ENCODE measurements at regions not wholly inside any gene's neighbourhood (a gene's known extent, or its start where the extent isn't known, plus 50 kb on each side); places are given as distances from the start of the nearest gene placed in this dataset.
"Not testable (repeated sequence)": the region's sequence is repeated elsewhere in the genome, so short reads cannot be mapped to it uniquely, and the experiment has no call there.

DNA sequence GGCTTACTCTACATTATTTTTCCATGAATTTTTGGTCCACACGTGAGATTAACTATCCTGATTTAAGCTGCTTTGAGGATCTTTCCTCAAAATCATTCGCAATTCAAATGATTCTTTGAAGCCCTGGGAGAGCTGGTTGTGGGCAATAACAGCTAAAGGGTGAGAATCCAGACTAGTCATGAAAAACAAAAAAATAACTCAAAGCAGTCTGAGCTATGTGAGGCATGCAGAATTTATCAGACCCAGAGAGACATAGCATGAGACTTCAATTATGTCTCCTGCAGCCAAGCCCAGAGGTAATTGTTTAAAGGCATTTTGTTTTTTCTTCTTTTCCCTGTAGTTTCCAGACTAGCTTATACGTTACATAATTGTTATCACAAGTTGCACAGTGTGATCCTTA lies 517.3 kb upstream of the PTCHD4 start:
- Mint-ChIP-seq H3K9me3 (peaks cover 12 to 13% of the 10 kb centered on the region in 2 donors), H3K36me3 (no peaks in the 10 kb centered on the region), H3K27ac (no peak overlapping the region)
- DNase-seq (ENCODE audit: low spot score in 2 of 2) (no peak), ATAC-seq (no peak)

DNA sequence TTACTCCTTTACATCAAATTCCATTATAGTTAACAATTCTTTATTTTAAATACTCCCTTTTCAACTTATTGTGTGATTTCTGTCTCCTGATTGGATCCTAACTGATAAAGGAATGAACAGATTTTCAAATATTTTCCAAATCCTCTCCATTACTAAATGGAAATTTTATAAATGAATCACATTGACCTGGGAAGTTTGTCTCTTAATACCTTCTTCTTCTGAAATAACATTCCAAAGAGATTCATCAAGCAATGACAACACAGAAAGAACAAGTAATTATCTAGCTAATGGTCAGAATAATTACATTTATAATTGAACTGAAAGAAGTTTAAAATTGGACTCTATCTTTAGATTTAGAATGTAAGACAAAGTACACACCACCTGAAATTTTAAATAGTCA lies 515.4 kb upstream of the PTCHD4 start:
- Mint-ChIP-seq H3K36me3 (no peaks in the 10 kb centered on the region), H3K9me3 (peaks cover 10 to 12% of the 10 kb centered on the region in 2 donors), H3K27ac (no peak overlapping the region)
- ATAC-seq = no peak
- DNase-seq (ENCODE audit: low spot score in 2 of 2) = no peak

DNA sequence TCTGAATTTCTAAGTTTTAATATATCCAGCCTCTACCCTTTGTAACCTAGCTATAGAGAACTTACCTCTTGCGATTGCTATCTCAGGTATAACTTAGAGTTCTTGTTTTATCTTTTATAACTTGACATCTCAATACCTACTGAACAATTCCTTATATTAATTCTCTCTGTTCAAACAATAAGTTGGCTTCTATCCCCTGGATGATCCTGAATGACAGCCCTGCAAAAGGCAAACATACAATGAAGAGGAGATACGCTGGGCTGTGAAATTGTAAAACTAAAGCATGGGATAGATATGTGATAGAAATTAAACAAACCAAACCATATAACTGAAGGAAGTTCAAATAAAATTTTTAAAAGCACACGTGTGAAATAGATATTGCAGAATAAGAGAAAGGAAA lies 513.6 kb upstream of the PTCHD4 start:
- no peaks in the 10 kb centered on the region for H3K36me3 Mint-ChIP-seq
- no peak overlapping the region for H3K27ac Mint-ChIP-seq
- peaks cover 5 to 6% of the 10 kb centered on the region in 2 donors for H3K9me3 Mint-ChIP-seq
- ATAC-seq = no peak
- no peak for DNase-seq (ENCODE audit: low spot score in 2 of 2)

DNA sequence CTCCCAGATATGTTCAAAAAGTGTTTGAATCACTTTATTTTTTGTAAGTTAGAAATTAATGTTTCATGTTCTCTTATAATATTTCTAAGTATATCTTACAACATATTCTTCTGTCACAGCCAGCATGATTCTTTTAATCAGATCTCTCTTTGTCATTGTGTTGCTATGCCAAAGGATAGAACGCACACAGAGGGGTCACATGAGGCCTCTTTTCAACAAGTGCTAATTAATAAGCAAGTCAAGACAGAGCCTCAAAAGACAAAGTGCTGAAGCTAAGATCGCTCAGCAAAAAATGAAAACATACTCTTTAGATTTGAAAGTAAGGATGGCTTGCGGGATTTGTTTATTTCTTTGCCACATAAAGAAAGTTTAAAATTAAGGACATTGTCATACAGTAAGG lies 508.8 kb upstream of the PTCHD4 start:
- peaks cover 3 to 4% of the 10 kb centered on the region in 2 donors for H3K9me3 Mint-ChIP-seq
- H3K27ac Mint-ChIP-seq = no peak overlapping the region
- DNase-seq (ENCODE audit: low spot score in 2 of 2) = no peak
- ATAC-seq = no peak
- no peaks in the 10 kb centered on the region for H3K36me3 Mint-ChIP-seq

DNA sequence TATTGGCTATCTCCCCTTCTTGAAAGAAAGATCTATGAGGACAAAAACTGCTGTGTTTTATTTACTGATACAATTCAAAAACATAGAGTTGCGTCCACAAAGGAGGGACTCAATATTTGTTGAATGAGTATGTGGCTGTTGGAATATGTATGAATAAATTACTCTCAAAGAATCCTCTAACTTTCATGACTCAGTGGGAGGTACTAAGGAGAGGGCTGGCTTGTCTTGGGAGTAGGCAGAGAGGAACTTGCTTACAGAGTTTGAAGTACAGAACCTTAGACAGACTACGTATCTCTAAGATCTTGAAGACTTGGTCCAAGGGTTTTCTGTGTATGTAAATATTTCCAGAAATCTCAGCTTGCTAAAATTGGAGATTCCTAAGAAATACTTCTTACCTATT lies 504.0 kb upstream of the PTCHD4 start:
- no peaks in the 10 kb centered on the region for H3K36me3 Mint-ChIP-seq
- DNase-seq (ENCODE audit: low spot score in 2 of 2) (no peak), ATAC-seq (no peak)
- peaks cover 7 to 15% of the 10 kb centered on the region in 2 donors for H3K9me3 Mint-ChIP-seq
- H3K27ac Mint-ChIP-seq = no peak overlapping the region

DNA sequence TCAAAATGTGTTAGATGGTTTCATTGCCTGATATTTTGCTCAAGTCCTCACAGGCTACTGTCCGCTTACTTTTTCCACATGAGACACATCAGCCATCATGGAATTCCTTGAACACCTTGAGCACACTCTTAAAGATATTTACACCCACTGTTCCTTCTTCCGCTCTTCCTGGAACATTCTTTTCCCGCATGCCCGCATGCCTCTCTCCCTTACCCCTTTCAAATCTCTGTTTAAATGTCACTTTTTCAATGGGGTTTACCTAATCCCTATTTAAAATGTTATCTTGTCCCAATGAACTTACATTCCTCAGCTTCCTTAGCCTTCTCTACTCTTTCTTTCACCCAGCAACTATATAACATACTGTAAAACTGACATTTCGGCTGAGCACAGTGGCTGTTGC lies 503.3 kb upstream of the PTCHD4 start:
- ATAC-seq (no peak), DNase-seq (ENCODE audit: low spot score in 2 of 2) (no peak)
- H3K9me3 Mint-ChIP-seq = peaks cover 7 to 15% of the 10 kb centered on the region in 2 donors
- no peaks in the 10 kb centered on the region for H3K36me3 Mint-ChIP-seq
- no peak overlapping the region for H3K27ac Mint-ChIP-seq

DNA sequence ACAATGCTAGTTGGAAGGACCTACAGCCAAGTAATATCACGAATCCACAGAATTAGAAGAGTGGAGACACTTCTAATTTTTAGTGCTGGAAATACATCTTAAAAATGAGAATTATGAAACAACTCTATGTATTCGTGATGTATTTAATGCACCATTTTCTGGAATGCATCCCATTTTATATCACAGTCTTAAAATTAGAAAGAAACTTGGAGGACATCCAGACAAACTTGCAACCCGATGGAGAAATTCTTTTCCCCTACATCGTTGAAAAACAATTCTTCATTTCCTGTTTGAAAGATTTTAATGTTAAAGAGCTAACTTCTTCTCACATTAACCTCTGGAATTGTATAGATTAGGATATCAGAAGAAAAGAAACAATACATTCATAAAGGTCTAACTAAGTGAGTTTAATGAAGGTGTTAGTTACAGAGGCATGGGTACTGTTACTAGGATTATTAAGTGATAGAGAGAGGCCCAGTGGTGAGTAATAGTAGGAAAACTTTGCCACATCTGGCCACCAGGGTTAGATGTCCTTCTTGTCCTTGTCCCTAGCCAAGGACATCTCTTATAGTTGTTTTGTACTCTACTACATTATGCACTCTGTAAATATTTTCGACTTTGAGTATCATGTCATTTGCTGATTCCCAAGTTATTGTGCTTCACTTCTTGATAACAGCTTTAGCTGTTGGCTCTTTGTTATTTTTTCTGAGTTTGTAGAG lies 502.4 kb upstream of the PTCHD4 start:
- H3K36me3 Mint-ChIP-seq = no peaks in the 10 kb centered on the region
- no peak overlapping the region for H3K27ac Mint-ChIP-seq

DNA sequence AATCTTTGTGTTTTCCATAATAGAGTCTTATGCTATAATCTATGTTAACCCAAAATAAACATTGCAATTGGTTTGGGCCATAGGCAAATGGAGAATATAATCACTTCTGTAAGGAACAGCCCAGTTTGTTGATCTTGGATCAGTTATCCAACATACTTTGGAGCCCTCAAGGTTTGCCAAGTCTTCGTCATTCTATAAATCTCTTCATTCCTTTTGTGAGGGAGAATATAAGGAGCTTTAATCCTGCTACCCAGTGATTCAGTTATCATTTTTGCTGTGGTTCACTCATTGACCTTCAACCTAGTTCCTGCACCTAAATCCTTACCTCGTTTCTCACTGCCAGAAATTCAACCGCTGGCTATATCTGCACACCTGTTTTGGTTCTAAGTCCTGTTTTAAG lies 500.3 kb upstream of the PTCHD4 start:
- ATAC-seq (no peak), DNase-seq (ENCODE audit: low spot score in 2 of 2) (no peak)
- Mint-ChIP-seq H3K27ac (no peak overlapping the region), H3K36me3 (no peaks in the 10 kb centered on the region), H3K9me3 (peaks cover 13 to 22% of the 10 kb centered on the region in 2 donors)

More for the DNA sequence above, 502.4 kb upstream of the PTCHD4 start:
- ATAC-seq (no peak), DNase-seq (ENCODE audit: low spot score in 2 of 2) (no peak)
- H3K9me3 Mint-ChIP-seq = peaks cover 7 to 19% of the 10 kb centered on the region in 2 donors

DNA sequence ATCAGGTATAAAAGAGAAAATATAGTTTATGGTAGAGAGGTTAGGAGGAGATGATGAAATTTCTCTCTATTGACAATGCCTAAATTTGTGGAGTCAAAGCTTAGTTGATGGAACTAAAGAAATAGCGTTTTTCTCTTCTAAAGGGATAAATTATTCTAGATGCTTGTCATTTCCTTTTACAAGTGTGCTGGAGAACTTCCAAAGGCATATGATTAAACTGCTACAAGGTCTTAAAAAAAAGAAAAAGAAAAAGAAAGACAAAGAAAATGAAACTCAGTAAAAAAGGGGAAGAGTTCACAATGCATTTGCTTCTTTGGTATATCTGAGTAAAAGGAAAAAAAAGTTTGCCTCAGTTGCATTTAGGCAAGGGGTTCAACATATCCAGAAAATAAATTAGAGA lies 499.8 kb upstream of the PTCHD4 start:
- ATAC-seq = no peak
- Mint-ChIP-seq H3K36me3 (no peaks in the 10 kb centered on the region), H3K9me3 (peaks cover 13 to 22% of the 10 kb centered on the region in 2 donors), H3K27ac (no peak overlapping the region)
- no peak for DNase-seq (ENCODE audit: low spot score in 2 of 2)

DNA sequence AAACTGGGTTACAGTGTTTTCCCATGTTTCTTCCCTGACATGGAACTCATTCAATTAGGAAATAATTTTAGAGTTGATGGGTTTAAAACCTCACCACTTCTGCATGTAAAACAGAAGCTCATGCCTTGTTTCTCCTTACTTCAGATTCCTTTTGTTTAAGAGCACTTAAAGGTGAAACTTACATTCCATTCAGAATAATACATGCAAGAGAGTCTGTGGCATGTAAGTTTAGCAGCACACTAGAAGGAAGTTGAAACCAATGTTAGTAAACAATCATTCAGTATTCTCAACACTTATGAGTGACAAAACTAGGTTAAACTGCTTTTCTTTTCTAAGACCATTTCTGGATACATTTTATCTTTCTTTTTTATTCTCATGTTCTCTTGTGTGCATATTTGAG lies 495.6 kb upstream of the PTCHD4 start:
- Mint-ChIP-seq H3K9me3 (peaks cover 6 to 14% of the 10 kb centered on the region in 2 donors), H3K36me3 (no peaks in the 10 kb centered on the region), H3K27ac (no peak overlapping the region)
- no peak for DNase-seq (ENCODE audit: low spot score in 2 of 2)
- no peak for ATAC-seq

DNA sequence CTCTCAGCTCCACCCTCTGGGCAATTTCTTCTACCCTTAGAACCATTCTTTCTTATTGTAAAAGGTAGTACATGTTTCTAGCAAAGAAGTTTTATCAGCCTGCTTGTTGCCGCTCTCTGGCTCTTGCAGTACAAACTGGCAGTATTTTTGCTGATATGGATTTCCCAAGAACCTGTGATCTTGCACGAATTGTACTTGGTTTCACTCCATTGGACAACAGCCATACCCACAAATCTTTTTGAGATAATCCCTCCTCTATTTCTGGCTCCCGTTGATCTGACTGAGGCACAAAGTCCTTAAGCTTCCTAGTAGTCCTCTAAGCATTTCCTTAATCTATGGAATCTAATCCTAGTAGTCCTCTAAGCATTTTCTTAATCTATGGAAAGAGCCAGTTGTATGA lies 487.0 kb upstream of the PTCHD4 start:
- ATAC-seq (no peak), DNase-seq (ENCODE audit: low spot score in 2 of 2) (no peak)
- H3K36me3 Mint-ChIP-seq = no peaks in the 10 kb centered on the region

DNA sequence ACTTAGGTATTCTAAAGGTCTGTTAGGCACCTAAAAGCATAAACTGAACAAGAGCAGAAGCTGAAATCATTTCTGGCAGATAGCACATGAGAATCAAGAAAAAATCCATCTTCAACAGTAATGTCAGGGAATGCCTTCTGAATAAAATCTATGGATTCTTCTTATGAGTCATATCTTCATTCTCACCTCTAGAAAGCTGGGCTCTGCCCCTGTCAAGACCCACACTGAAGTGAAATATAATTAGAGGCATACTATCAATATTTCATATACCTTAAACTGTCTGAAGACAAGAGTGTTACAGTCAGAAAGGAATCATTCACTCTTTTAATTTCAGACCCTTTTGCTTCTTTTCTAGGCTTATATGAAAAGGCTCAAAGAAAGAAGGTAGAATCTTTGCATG lies 485.8 kb upstream of the PTCHD4 start:
- Mint-ChIP-seq H3K27ac (no peak overlapping the region), H3K36me3 (no peaks in the 10 kb centered on the region), H3K9me3 (peaks cover 7 to 11% of the 10 kb centered on the region in 2 donors)
- ATAC-seq (no peak), DNase-seq (ENCODE audit: low spot score in 2 of 2) (no peak)

More for the DNA sequence above, 487.0 kb upstream of the PTCHD4 start:
- H3K27ac Mint-ChIP-seq = no peak overlapping the region
- peaks cover 3 to 8% of the 10 kb centered on the region in 2 donors for H3K9me3 Mint-ChIP-seq

DNA sequence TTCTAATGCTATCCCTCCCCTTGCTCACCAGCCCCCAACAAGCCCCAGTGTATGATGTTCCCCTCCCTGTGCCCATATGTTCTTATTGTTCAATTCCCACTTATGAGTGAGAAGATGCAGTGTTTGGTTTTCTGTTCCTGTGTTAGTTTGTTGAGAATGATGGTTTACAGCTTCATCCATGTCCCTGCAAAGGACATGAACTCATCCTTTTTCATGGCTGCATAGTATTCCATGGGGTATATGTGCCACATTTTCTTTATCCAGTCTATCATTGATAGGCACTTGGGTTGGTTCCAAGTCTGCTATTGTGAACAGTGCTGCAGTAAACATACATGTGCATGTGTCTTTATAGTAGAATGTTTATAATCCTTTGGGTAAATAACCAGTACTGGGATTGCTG lies 480.2 kb upstream of the PTCHD4 start:
- not testable (repeated sequence) for H3K27ac Mint-ChIP-seq; DNase-seq (ENCODE audit: low spot score in 2 of 2); H3K36me3 Mint-ChIP-seq; ATAC-seq
- H3K9me3 Mint-ChIP-seq = peaks cover 14 to 20% of the 10 kb centered on the region in 2 donors

DNA sequence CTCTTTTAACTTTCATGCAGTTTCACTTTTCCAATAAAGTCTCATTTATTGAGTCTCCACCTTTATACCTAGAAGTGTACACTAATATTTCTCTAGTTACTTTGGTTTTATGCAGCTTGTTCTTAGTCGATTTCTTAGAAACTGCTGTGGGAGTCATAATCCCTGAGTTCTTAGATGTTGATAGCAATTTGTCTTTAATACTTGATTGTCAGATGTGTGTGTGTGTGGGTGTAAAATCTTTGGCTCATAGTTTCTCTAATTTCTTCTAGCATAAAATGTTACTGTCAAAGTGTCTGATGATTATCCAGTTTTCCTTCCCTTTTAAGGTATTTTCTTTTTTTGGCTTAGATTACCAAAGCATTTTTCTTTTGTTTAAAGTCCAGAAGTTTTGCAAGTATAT lies 473.8 kb upstream of the PTCHD4 start:
- ATAC-seq = no peak
- Mint-ChIP-seq H3K27ac (no peak overlapping the region), H3K36me3 (no peaks in the 10 kb centered on the region), H3K9me3 (peaks cover 4 to 6% of the 10 kb centered on the region in 2 donors)
- DNase-seq (ENCODE audit: low spot score in 2 of 2) = no peak

DNA sequence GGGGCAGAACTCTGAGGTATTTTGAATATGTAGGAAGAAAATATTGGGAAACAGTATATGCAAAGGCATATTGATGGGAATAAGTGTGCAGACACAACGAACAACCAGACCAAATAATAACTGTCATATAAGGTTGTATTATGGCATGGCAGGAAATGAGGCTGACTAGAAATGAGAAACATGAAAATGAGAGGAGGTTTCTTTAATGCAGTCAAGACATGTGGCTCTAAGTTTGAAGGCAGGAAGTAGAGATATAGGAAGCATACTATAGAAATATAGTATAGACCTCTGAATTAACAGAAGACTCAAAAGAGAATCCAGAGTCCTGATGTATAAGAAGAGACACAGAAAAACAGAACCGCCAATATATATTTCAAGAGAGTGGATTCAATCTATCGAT lies 459.7 kb upstream of the PTCHD4 start:
- ATAC-seq = no peak
- Mint-ChIP-seq H3K27ac (no peak overlapping the region), H3K36me3 (no peaks in the 10 kb centered on the region), H3K9me3 (peaks cover 14 to 15% of the 10 kb centered on the region in 2 donors)
- DNase-seq (ENCODE audit: low spot score in 2 of 2) = no peak

DNA sequence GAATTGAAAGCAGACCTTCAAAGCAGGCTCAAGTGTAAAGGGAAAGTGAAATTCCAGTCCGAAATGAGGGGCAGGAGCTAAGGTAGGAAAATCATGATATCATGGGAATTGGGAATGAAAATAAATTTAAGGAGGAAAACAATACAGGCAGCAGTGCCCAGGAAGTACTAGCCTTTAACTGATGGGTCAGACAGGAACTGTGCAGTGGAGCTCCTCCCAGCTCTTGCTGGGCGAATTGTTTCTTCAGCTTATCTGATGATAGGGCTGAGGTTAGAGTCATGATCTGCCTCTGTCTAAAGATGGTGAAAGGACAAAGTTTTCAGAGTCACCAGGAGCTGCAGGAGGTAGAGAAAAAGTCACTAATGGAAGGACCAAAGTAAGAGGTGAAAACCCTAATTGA lies 457.9 kb upstream of the PTCHD4 start:
- Mint-ChIP-seq H3K27ac (no peak overlapping the region), H3K9me3 (peaks cover 11 to 14% of the 10 kb centered on the region in 2 donors), H3K36me3 (no peaks in the 10 kb centered on the region)
- no peak for DNase-seq (ENCODE audit: low spot score in 2 of 2)
- no peak for ATAC-seq

DNA sequence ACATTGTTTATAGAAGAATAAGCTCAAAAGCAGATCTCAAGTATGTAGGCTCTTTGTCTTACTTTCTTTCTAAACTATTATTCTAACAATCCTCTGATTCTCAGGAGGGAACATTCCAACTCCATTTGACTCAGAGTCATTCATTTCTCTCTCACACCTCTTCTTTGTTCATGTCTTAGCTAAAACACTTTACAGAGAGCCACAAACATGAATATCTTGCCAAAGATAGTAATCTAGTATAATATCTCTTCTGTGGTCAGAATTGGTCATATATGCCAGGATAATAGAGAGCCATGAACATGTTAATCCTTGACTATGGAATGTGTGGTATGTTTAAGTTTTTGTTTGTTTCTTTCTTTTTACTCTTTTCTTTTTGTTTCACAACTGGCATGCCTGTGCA lies 456.0 kb upstream of the PTCHD4 start:
- Mint-ChIP-seq H3K36me3 (no peaks in the 10 kb centered on the region), H3K9me3 (peaks cover 5 to 6% of the 10 kb centered on the region in 2 donors), H3K27ac (no peak overlapping the region)
- ATAC-seq (no peak), DNase-seq (ENCODE audit: low spot score in 2 of 2) (no peak)

DNA sequence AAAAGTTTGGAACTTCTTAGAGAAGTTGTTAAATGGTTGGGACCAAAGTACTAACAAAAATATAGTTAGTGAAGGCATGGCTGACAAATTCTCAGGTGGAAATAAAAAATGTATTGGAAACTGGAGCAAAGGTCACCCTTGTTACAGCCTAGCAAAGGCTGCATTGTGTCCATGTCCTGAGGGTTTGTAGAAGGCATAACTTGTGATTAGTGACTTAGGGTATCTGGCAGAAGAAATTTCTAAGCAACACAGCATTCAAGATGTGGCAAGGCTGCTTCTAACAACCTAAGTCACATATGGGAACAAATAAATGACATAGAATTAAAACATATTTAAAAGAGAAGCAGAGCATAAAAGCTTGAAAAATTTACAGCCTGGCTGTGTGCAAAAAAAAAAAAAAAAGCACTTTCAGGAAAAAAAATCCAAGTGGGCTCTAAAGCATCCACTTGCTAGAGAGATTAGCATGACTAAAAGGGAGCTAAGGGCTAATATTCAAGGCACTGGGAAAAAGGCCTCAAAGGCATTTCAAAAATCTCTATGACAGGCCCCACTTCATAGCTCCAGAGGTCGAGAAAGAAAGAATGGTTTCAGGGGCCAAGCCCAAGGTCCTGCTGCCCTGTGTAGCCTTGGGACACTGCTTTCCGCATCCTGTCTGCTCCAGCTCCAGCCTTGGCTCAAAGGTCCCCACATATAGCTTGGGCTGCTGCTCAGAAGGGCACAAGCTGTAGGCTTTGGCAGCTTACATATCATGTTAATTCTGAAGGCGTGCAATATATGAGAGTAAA lies 453.2 kb upstream of the PTCHD4 start:
- Mint-ChIP-seq H3K36me3 (no peaks in the 10 kb centered on the region), H3K27ac (no peak overlapping the region), H3K9me3 (peaks cover 6 to 12% of the 10 kb centered on the region in 2 donors)
- DNase-seq (ENCODE audit: low spot score in 2 of 2) (no peak), ATAC-seq (no peak)

Measured in activated naive CD4-positive, alpha-beta T cell treated with anti-CD3 and anti-CD28 coated beads, Interleukin-2, amount 50 U/mL, for 72 hours (primary cell).